Transverse colon (tissue), 4 donors: ENCODE measurements at regions not wholly inside any gene's neighbourhood (a gene's known extent, or its start where the extent isn't known, plus 50 kb on each side); places are given as distances from the start of the nearest gene placed in this dataset.

Experiments
- CTCF ChIP-seq, 5 experiments: fragments of 200-600 bp in 3 of 5; fragments of 450-650 bp in 2 of 5; sonication (generic) in 3 of 5; IDR thresholded peaks; 1 replicate in 2 of 5; 2 replicates in 3 of 5; pipeline ENCODE4 v1.5.1; 2016 to 2017; ENCODE audit warnings: antibody characterized with exemption in 5 of 5, inconsistent platforms in 3 of 5, mild to moderate bottlenecking in 2 of 5, moderate library complexity in 1 of 5
- EP300 ChIP-seq: sonication (generic); formaldehyde crosslinking; IDR thresholded peaks from one replicate; pipeline ENCODE4 v1.6.1; 2017; ENCODE audit warnings: antibody characterized with exemption, low read depth
- POLR2A ChIP-seq: fragments of 450-650 bp; IDR thresholded peaks from one replicate; pipeline ENCODE4 v1.6.1; 2016; ENCODE audit warnings: antibody characterized with exemption, mild to moderate bottlenecking, moderate library complexity
- POLR2AphosphoS5 ChIP-seq, 3 donors: sonication (generic); formaldehyde crosslinking; IDR thresholded peaks; one replicate each; pipeline ENCODE4 v1.6.1; 2016; ENCODE audit warnings: antibody characterized with exemption in 3 of 3

GRCh38 chr22:49657275-49657973 lies 170.2 kb downstream of the BRD1 start:
- TF ChIP-seq CTCF (IDR thresholded peaks at IDR 0.05) (no peak), POLR2AphosphoS5 (IDR thresholded peaks at IDR 0.05) (no peak), POLR2A (no peak), EP300 (no peak)
